Large intestine (tissue), 3 donors: ENCODE measurements at regions not wholly inside any gene's neighbourhood (a gene's known extent, or its start where the extent isn't known, plus 50 kb on each side); places are given as distances from the start of the nearest gene placed in this dataset.

ENCODE experiments used
- DNase-seq, 2 donors: peaks; one replicate each; pipeline versions ENCODE4 v3.0.0 to v3.0.0-alpha.2; 2013
- H3K27ac ChIP-seq: one replicate; pipeline ENCODE4 v1.5.1; 2013; ENCODE audit warnings: low read length
- H3K27me3 ChIP-seq: 2 replicates; pipeline ENCODE4 v1.6.1; 2013; ENCODE audit warnings: low read length; ENCODE audit not compliant: control insufficient read depth, insufficient read depth
- H3K36me3 ChIP-seq: 2 replicates; pipeline ENCODE4 v1.6.1; 2013; ENCODE audit warnings: low read length; ENCODE audit not compliant: control insufficient read depth, insufficient read depth
- H3K4me1 ChIP-seq: one replicate; pipeline ENCODE4 v1.6.1; 2013; ENCODE audit warnings: low read length; ENCODE audit not compliant: control insufficient read depth, insufficient read depth
- H3K4me3 ChIP-seq: one replicate; pipeline ENCODE4 v1.5.1; 2013; ENCODE audit warnings: low read length
- H3K9me3 ChIP-seq: one replicate; pipeline ENCODE4 v1.6.1; 2013; ENCODE audit warnings: mild to moderate bottlenecking, low read depth, low read length, moderate library complexity; ENCODE audit not compliant: control insufficient read depth
- WGBS: methylation state at CpG from one replicate; pipeline ENCODE4 v1.1.5; 2013; ENCODE audit warnings: low lambda C conversion rate; ENCODE audit not compliant: insufficient coverage; 5-methylcytosine and 5-hydroxymethylcytosine counted together

DNA sequence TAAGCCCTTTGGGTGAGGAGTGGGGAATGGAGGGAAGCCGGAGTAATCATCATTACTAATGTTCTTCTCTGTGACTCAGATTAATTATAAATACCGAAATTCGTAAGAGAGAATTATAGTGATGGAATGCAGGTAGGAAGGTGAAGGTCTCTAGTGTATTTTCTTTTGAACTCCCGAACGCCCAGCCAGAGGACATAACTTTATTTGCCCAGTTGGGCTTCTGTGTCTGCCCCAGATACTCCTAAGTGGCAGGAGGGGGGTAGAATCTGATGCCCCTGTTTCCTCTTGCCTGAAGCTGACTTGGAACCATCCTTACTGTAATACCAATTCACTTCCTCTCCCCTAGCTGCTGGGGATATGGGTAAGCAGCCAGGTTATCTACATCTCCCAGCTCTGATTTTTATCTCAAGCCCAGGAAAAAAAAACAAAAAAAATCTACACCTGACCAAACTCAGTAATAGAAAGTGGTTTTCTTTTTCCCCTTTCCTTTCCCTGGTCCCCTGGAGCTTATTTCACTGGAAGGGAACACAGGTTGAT lies 84.4 kb upstream of the CISTR start:
- Histone ChIP-seq H3K36me3 (no peaks in the 10 kb centered on the region), H3K9me3 (no peaks in the 10 kb centered on the region), H3K4me1 (no peaks in the 10 kb centered on the region), H3K27ac (no peak overlapping the region), H3K27me3 (peaks cover 61% of the 10 kb centered on the region), H3K4me3 (no peak overlapping the region)
- no peak for DNase-seq
- WGBS, result 100% methylated on average over 1 of the region's 5 CpGs

DNA sequence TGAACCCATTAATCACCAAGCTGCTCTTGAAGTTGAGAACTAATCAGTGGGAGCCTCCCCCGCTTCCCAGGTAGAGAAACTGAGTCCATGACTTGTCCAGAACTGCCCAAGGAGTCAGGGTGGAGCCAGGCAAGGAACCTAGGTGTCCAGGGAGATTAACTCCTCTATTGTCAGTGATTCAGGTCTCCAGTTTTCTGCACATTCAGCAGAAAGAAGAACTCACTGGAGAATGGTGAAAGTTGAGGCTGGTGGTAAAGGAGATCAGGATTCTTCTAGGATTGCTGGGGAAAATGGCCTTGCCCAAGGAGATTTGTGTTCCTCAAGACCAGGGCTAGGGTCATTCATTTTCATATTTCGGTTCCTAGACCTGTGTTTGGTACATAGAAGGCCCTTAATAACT lies 87.2 kb upstream of the CISTR start:
- H3K4me3 ChIP-seq, result no peak overlapping the region
- no peaks in the 10 kb centered on the region for H3K9me3 ChIP-seq
- H3K27ac ChIP-seq, result no peak overlapping the region
- no peaks in the 10 kb centered on the region for H3K36me3 ChIP-seq
- no peaks in the 10 kb centered on the region for H3K4me1 ChIP-seq
- H3K27me3 ChIP-seq, result peaks cover 64% of the 10 kb centered on the region
- no peak for DNase-seq
- WGBS, result no CpG with 5 or more reads among the region's 2 CpGs

DNA sequence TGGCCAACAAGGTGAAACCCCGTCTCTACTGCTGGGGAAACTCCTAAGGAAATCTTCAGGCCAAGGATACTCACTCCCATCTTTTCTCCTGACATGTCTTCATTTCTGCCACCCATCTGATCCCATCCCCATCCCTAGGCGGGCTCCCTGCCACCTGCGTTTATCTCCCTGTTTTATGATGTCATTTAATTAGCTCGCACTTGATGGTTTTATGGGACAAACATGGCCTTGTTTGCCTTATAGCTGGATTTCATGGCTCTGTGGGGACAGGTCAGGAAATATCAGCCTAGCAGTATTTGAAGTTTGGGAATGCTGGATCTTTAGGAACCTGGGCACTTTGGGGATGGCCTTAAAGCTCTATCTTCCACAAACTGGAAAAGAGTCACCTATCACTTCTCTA lies 88.5 kb upstream of the CISTR start:
- WGBS, result 14% methylated on average over 3 of the region's 4 CpGs
- H3K36me3 ChIP-seq, result no peaks in the 10 kb centered on the region
- H3K4me1 ChIP-seq, result no peaks in the 10 kb centered on the region
- DNase-seq, result no peak
- H3K9me3 ChIP-seq, result no peaks in the 10 kb centered on the region
- no peak overlapping the region for H3K4me3 ChIP-seq
- H3K27me3 ChIP-seq, result peaks cover 68% of the 10 kb centered on the region
- no peak overlapping the region for H3K27ac ChIP-seq

DNA sequence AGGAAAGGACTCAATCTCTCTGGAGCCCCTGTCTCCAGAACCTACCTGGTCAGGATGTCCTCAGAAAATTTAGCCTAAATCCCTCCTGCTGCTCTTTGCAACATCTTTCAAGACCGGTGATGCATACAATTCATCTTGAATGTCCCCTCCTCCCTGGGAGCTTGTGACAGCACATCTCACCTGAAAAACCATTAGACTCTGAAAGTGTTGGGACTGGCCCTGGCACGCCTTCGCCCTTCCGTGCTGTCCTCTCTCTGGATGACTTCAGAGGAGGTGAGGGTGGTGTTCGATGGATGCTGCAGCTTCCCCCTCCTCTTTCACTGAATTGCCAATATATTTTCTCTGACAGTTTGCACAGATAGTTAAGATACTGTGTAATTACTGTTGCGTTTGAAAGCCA lies 90.9 kb upstream of the CISTR start:
- Histone ChIP-seq H3K27ac (no peak overlapping the region), H3K4me3 (no peak overlapping the region), H3K9me3 (no peaks in the 10 kb centered on the region), H3K4me1 (no peaks in the 10 kb centered on the region), H3K36me3 (no peaks in the 10 kb centered on the region), H3K27me3 (peaks cover 65% of the 10 kb centered on the region)
- DNase-seq, result no peak
- no CpG with 5 or more reads among the region's 6 CpGs for WGBS

DNA sequence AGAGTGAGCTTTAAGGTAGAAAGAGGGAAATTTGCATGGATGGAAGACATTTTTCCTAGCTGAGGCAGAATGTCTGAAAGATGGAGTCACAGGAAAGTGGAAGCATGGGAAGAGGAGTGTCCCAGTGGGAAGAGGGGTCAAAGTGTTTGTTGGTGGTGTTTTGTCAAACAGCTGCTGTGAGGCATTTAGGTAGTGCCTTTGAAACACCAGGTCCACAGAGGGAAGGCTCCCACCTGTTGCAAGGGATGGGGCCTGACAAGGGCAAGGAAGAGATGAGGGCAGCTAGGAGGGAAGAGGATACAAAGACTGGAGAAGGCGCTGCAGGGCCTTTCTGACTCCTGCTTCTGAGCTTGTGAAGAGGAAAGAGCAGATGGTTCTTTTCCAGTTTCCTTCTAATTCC lies 91.8 kb upstream of the CISTR start:
- peaks cover 65% of the 10 kb centered on the region for H3K27me3 ChIP-seq
- H3K9me3 ChIP-seq, result no peaks in the 10 kb centered on the region
- no peak for DNase-seq
- no CpG with 5 or more reads among the region's 1 CpG for WGBS
- H3K36me3 ChIP-seq, result no peaks in the 10 kb centered on the region
- H3K4me1 ChIP-seq, result no peaks in the 10 kb centered on the region
- no peak overlapping the region for H3K4me3 ChIP-seq
- H3K27ac ChIP-seq, result no peak overlapping the region

DNA sequence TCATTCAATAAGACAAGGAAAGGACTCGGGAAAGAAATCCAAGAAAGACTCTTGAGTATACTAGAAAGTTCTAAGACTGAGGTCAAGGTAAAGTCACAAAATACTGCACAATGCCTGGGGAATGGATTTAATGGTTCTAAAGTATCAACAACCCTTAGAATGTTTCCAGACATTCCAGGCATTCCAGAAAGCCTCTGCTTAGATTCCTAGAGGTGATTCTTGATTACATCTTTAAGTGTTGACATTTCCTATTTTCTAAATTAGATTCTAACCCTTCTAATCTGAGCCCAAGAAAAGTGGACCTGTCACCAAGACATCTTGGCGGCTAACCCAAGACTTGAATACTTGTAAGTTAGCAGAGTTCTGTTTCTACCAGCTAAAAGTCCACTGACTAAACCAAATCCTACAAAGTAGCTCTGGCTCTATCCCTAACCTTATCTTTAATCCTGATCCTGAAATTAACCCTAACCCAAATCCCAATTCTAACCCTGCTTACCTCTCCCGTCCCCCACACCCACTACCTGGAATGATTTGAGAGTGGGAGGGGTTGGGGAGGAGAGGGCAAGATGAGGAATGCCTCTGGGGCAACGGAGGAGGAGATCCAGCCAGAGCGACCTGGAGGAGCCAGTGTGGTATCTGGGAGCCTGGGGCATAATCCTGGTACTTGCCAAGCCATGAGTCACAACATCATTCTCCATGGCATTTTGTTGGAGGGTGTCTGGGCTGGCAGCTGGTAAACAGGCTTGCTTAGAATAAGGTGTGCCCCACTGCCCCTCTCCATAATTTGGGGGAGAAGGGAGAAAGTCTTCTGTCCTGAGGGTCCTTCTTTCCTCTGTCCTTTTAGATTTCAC lies 93.4 kb upstream of the HOXC13 start:
- Histone ChIP-seq H3K4me3 (no peak overlapping the region), H3K9me3 (no peaks in the 10 kb centered on the region), H3K36me3 (no peaks in the 10 kb centered on the region), H3K27me3 (peaks cover 60% of the 10 kb centered on the region), H3K4me1 (no peaks in the 10 kb centered on the region), H3K27ac (no peak overlapping the region)
- WGBS, result no CpG with 5 or more reads among the region's 5 CpGs
- DNase-seq, result no peak

DNA sequence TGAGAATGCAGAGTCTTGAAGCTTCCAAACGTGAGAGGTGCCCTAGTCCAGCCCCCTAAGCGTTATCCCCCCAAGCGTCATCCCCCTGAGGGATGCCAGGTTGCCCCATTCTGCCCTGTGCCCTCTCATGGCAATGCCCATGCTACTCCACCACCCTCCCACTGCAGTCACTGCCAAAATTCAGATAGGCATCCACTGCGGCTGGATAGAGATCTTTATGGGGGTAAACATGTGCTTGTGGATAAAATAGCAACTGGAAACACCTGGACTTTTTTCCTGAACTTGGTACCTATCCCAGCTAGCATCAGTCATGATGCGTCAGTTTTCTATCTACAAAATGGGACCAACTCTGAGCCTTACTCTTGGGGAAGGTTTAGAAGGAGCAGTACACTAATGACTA lies 92.7 kb upstream of the HOXC13 start:
- H3K9me3 ChIP-seq, result no peaks in the 10 kb centered on the region
- no peaks in the 10 kb centered on the region for H3K4me1 ChIP-seq
- H3K4me3 ChIP-seq, result no peak overlapping the region
- no peak for DNase-seq
- no peaks in the 10 kb centered on the region for H3K36me3 ChIP-seq
- H3K27ac ChIP-seq, result no peak overlapping the region
- no CpG with 5 or more reads among the region's 5 CpGs for WGBS
- H3K27me3 ChIP-seq, result peaks cover 57% of the 10 kb centered on the region

DNA sequence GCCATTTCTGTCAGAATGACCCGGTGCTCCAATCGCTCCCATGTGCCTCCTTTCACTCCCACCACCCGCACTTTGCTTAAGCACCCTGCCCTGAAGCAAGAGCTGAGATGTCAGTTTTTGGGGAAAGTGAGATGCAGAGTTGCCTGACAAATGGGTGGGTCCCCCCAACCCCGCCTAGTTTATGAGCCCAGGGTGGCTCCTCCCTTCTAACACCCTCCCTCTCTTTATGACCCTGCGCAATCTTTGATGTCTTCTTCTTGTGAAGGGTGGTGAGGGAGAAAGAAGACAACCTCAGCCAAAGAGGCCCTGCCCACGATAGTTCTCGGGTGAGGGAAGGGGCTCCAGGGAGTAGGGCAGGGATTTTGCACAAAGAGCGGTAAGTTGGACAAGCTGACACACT lies 89.5 kb upstream of the HOXC13 start:
- Histone ChIP-seq H3K36me3 (no peaks in the 10 kb centered on the region), H3K9me3 (no peaks in the 10 kb centered on the region), H3K4me3 (no peak overlapping the region), H3K27me3 (peaks cover 45% of the 10 kb centered on the region), H3K4me1 (no peaks in the 10 kb centered on the region), H3K27ac (no peak overlapping the region)
- WGBS, result no CpG with 5 or more reads among the region's 8 CpGs
- DNase-seq, result no peak

DNA sequence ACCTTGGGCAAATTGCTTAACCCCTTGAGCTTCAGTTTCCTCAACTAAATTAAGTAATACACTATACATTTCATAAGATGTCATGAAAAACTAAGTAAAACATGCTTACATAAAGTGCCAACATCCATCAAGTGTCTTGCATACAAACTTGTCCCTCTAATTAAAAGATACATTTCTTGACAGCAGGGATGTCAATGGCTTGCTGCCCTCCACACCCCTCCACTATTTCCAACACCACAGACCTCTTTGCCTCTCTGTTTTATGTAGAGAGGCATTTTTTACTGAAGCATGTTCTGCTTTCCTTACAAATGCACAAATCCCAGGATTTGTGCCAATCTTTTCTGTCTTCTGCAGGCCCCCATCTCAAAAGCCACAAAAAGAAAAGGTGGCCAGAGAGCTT lies 89.0 kb upstream of the HOXC13 start:
- Histone ChIP-seq H3K36me3 (no peaks in the 10 kb centered on the region), H3K4me1 (no peaks in the 10 kb centered on the region), H3K27ac (no peak overlapping the region), H3K9me3 (no peaks in the 10 kb centered on the region), H3K4me3 (no peak overlapping the region), H3K27me3 (peaks cover 39% of the 10 kb centered on the region)
- DNase-seq, result no peak

DNA sequence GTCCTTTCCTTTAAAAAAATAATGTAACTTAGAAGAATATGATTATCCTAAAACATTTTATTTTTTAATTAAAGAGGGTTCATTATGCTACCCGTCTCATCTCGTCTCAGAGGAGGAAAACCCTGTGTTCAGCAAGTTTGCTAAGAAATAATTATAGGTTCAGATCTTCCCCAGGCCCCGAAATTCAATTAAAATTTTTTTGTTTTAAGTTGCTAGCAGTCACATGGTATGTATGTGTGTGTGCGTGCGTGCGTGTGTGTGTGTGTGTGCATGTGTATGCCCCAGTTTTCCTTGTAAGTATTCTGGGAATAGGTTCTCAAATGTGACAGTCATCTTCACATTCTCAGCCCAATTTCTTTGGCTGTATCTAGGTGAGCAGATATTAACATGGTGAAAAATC lies 86.6 kb upstream of the HOXC13 start:
- Histone ChIP-seq H3K27me3 (peaks cover 31% of the 10 kb centered on the region), H3K36me3 (no peaks in the 10 kb centered on the region), H3K4me3 (no peak overlapping the region), H3K4me1 (no peaks in the 10 kb centered on the region), H3K27ac (no peak overlapping the region), H3K9me3 (no peaks in the 10 kb centered on the region)
- 89% methylated on average over 3 of the region's 6 CpGs for WGBS
- DNase-seq, result no peak

DNA sequence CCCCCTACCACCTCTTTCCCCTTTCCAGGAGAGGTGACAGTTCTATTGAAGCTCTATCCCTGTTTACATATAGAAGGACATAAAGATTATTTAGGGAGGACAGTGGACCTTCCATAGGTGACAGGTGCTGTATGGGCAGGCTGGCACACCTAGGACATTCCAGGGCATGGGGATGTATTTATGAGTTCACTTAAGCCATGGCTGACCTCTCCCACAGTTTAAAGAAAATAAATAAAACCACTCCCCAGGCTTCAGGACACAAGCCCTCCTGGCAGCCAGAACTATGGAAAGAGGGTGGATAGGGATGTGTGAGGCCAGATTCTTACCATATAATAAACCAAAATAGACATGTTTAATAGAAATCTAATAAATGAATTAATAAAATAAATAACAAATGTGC lies 85.6 kb upstream of the HOXC13 start:
- Histone ChIP-seq H3K4me1 (no peaks in the 10 kb centered on the region), H3K4me3 (no peak overlapping the region), H3K36me3 (no peaks in the 10 kb centered on the region), H3K27ac (no peak overlapping the region), H3K9me3 (no peaks in the 10 kb centered on the region), H3K27me3 (peaks cover 31% of the 10 kb centered on the region)
- no peak for DNase-seq
